GM10266 (cell line): ENCODE measurements at regions not wholly inside any gene's neighbourhood (a gene's known extent, or its start where the extent isn't known, plus 50 kb on each side); places are given as distances from the start of the nearest gene placed in this dataset.

ENCODE experiments used
- DNase-seq: peaks from one replicate; pipeline ENCODE4 v3.0.0; 2012; ENCODE audit errors: extremely low spot score
- TF ChIP-seq, protein P1 (sequence below): IDR thresholded peaks from 2 replicates; pipeline ENCODE4 v1.5.1; 2012; ENCODE audit warnings: mild to moderate bottlenecking, low read depth; ENCODE audit not compliant: control insufficient read depth, insufficient read depth; ENCODE audit errors: missing control alignments

- no peak for DNase-seq
- TF ChIP-seq, protein P1, sequence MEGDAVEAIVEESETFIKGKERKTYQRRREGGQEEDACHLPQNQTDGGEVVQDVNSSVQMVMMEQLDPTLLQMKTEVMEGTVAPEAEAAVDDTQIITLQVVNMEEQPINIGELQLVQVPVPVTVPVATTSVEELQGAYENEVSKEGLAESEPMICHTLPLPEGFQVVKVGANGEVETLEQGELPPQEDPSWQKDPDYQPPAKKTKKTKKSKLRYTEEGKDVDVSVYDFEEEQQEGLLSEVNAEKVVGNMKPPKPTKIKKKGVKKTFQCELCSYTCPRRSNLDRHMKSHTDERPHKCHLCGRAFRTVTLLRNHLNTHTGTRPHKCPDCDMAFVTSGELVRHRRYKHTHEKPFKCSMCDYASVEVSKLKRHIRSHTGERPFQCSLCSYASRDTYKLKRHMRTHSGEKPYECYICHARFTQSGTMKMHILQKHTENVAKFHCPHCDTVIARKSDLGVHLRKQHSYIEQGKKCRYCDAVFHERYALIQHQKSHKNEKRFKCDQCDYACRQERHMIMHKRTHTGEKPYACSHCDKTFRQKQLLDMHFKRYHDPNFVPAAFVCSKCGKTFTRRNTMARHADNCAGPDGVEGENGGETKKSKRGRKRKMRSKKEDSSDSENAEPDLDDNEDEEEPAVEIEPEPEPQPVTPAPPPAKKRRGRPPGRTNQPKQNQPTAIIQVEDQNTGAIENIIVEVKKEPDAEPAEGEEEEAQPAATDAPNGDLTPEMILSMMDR, result no peak
These were observed 668.7 kb upstream of the ZNF608 start for GRCh38 chr5:125415126-125415525.

DNA sequence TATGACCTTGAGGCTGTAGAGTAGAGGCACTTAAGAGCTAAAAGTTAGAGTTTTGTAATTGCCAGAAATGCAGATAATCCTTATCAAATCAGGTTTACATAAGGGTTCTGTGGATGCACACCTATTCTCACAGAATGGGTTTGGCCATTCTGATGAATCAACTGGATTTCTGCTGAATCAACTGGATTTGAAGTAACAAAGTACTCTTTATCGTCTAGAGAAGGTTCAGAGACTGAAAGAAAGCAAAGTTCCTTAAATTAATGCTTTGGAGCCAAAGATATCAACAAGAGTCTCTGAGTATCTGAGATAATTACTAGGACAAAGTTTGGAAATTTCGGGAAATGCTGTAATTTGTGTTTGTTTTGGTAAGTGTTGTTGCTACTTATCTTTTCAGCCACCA is 669.6 kb upstream of the ZNF608 start:
- no peak for DNase-seq
- TF ChIP-seq, protein P1, result no peak

- no peak for DNase-seq
- TF ChIP-seq, protein P1, result no peak
These were observed 674.6 kb upstream of the ZNF608 start for GRCh38 chr5:125421006-125421405.

GRCh38 chr5:125422342-125422741 is 675.9 kb upstream of the ZNF608 start:
- TF ChIP-seq, protein P1, result no peak
- DNase-seq, result no peak

DNA sequence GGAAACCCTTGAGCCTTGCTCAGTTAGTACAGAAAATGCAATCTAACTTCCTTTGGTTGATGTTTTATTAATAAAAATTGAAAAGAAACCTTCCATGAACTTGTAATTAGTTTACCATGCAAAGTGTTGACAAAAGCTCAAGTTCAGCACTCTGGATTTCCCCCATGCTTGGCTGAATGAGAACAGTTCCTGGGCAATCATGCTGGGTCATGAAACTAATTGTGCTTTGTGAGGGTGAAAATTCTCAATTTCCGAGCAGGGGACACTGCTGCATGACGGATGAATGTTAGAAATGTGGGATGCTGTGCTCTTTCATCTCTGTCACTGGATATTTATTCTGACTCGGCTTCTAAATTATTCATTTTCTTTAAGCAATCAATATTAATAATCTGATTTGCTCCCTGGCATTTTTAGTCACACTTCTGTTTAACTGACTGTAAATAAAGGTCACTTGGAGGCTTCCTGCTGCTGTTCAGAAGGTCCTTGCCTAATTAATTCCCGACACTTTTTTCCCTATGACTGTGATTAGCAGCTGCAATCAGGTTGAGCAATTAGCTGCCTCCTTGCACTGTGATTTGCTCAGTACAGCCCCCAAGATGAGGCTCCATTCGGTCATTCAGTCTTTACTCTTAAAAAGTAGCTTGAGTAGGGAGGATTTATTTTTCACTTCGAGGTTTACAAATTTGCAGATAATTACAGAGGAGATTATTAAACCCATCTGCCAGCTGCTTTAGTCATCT is 678.1 kb upstream of the ZNF608 start:
- no peak for DNase-seq
- TF ChIP-seq, protein P1, result no peak

DNA sequence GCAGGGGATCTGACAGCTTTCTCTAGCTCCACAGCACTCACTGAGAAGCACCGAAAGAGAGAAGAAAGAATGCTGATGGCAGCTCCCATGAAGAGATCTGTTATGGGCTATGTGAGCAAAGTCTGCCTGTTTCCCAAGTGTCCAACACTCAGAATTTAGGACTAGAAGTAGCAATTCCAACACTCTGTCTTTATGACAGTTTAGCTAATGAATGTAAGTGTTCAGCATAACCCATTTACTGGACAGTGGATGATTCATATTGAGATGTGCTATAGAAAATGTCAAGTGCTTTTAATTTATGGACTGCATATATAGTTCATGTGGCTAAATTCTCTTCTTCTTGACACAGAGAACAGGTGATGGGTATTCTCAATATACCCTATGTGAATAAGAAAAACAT is 683.1 kb upstream of the ZNF608 start:
- DNase-seq, result no peak

DNA sequence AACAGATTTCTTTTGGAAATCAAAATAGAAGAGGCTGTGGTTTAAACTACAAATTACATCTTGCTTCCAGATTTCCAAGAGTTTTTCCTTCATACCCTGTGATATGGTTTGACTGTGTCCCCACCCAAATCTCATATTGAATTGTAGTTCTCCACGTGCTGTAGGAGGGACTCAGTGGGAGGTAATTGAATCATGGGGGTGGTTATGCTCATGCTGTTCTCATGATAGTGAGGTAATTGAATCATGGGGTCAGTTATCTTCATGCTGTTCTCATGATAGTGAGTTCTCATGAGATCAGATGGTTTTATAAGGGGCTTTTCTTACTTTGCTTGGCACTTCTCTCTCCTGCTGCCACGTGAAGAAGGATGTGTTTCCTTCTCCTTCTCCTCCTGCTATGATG is 687.0 kb upstream of the ZNF608 start:
- no peak for DNase-seq
- TF ChIP-seq, protein P1, result no peak

More for the DNA sequence above, 683.1 kb upstream of the ZNF608 start:
- TF ChIP-seq, protein P1, result no peak
